Astrocyte of the cerebellum (primary cell): ENCODE measurements at regions not wholly inside any gene's neighbourhood (a gene's known extent, or its start where the extent isn't known, plus 50 kb on each side); places are given as distances from the start of the nearest gene placed in this dataset.

ENCODE experiments used
- DNase-seq: peaks from one replicate; pipeline ENCODE4 v3.0.0-alpha.2; 2011; ENCODE audit warnings: low read depth
- H3K4me3 ChIP-seq: 2 replicates; pipeline ENCODE4 v1.5.1; 2011; ENCODE audit warnings: mild to moderate bottlenecking, low read depth, low read length, moderate library complexity
- CTCF ChIP-seq: IDR thresholded peaks from 2 replicates; pipeline ENCODE4 v1.5.1; 2012; ENCODE audit warnings: low read length, low read depth, moderate library complexity, mild to moderate bottlenecking; ENCODE audit errors: missing control alignments
- in situ Hi-C: cut with HindIII; loops from 2 replicates; pipeline ENCODE4 v1.10.0; 2017; ENCODE audit warnings: low sequenced_read_pairs

- TF ChIP-seq CTCF = no peak
- H3K4me3 ChIP-seq = no peak overlapping the region
- DNase-seq = no peak
- in situ Hi-C loops = no loop called here
These were observed 50.2 kb upstream of the PLET1 start for GRCh38 chr11:112310848-112311247.

GRCh38 chr11:112315057-112315720 is 54.5 kb upstream of the PLET1 start:
- DNase-seq = no peak
- no peak overlapping the region for H3K4me3 ChIP-seq
- in situ Hi-C loops = no loop called here
- no peak for TF ChIP-seq CTCF

- TF ChIP-seq CTCF = no peak
- no peak overlapping the region for H3K4me3 ChIP-seq
- no peak for DNase-seq
- in situ Hi-C loops = no loop called here
These were observed 55.4 kb upstream of the PLET1 start for GRCh38 chr11:112315861-112316739.

- no peak for DNase-seq
- no peak for TF ChIP-seq CTCF
- in situ Hi-C loops = no loop called here
- no peak overlapping the region for H3K4me3 ChIP-seq
These were observed 56.3 kb upstream of the PLET1 start for GRCh38 chr11:112316971-112317370.

- DNase-seq = peak; percentile 60
- no peak overlapping the region for H3K4me3 ChIP-seq
- in situ Hi-C loops = no loop called here
- no peak for TF ChIP-seq CTCF
These were observed 57.5 kb upstream of the PLET1 start for GRCh38 chr11:112318184-112318591.

GRCh38 chr11:112318661-112319060 is 58.0 kb upstream of the PLET1 start:
- no peak for DNase-seq
- TF ChIP-seq CTCF = no peak
- in situ Hi-C loops = no loop called here
- H3K4me3 ChIP-seq = no peak overlapping the region
